ENCODE measurements at regions not wholly inside any gene's neighbourhood (a gene's known extent, or its start where the extent isn't known, plus 50 kb on each side); places are given as distances from the start of the nearest gene placed in this dataset.
"Not testable (repeated sequence)": the region's sequence is repeated elsewhere in the genome, so short reads cannot be mapped to it uniquely, and the experiment has no call there.

GRCh38 chr20:29408707-29409106, 1848.8 kb upstream of the DEFB115 start:
- not testable (repeated sequence) for TF ChIP-seq CTCF, POLR2A, POLR2AphosphoS5, EP300 (IDR thresholded peaks at IDR 0.05)
